Liver (tissue), 8 donors: ENCODE measurements at regions not wholly inside any gene's neighbourhood (a gene's known extent, or its start where the extent isn't known, plus 50 kb on each side); places are given as distances from the start of the nearest gene placed in this dataset.

Source experiments
- DNase-seq: peaks from one replicate; pipeline ENCODE4 v3.0.0-alpha.2; 2017; ENCODE audit warnings: low spot score
- H3K27ac ChIP-seq, 2 donors: one replicate each; pipeline ENCODE4 v1.7.0; 2013; ENCODE audit warnings: inconsistent platforms in 2 of 2, low read length in 2 of 2, control low read depth in 1 of 2, low read depth in 1 of 2, mild to moderate bottlenecking in 1 of 2
- H3K27me3 ChIP-seq, 4 donors: one replicate each; pipeline versions ENCODE4 v1.6.1 to v1.7.0; 2013; ENCODE audit warnings: low read length in 3 of 4, inconsistent platforms in 1 of 4, mild to moderate bottlenecking in 1 of 4, moderate library complexity in 1 of 4; ENCODE audit not compliant: control insufficient read depth in 4 of 4, insufficient read depth in 4 of 4
- H3K36me3 ChIP-seq, 4 donors: one replicate each; pipeline versions ENCODE4 v1.6.1 to v1.7.0; 2013; ENCODE audit warnings: low read length in 3 of 4, mild to moderate bottlenecking in 3 of 4, low read depth in 1 of 4, moderate library complexity in 1 of 4; ENCODE audit not compliant: control insufficient read depth in 4 of 4, insufficient read depth in 3 of 4
- H3K4me1 ChIP-seq, 4 donors: one replicate each; pipeline versions ENCODE4 v1.6.1 to v1.7.0; 2013; ENCODE audit warnings: low read length in 3 of 4, mild to moderate bottlenecking in 3 of 4, moderate library complexity in 1 of 4; ENCODE audit not compliant: control insufficient read depth in 4 of 4, insufficient read depth in 4 of 4
- H3K4me3 ChIP-seq, 3 donors: one replicate each; pipeline versions ENCODE4 v1.6.1 to v1.7.0; 2013; ENCODE audit warnings: low read length in 3 of 3, control low read depth in 1 of 3, low read depth in 1 of 3, mild to moderate bottlenecking in 1 of 3
- H3K9ac ChIP-seq, 2 donors: one replicate each; pipeline ENCODE4 v1.7.0; 2013; ENCODE audit warnings: low read length in 2 of 2, mild to moderate bottlenecking in 2 of 2, moderate library complexity in 2 of 2, control low read depth in 1 of 2, low read depth in 1 of 2
- H3K9me3 ChIP-seq, 4 donors: one replicate each; pipeline versions ENCODE4 v1.6.1 to v1.7.0; 2013; ENCODE audit warnings: low read length in 3 of 4; ENCODE audit not compliant: control insufficient read depth in 4 of 4
- EGR1 ChIP-seq, 2 donors: IDR thresholded peaks; 2 replicates each; pipeline ENCODE4 v1.6.1; 2016 to 2018; ENCODE audit warnings: antibody characterized with exemption in 2 of 2, low read depth in 2 of 2
- FOXA2 ChIP-seq: IDR thresholded peaks from 2 replicates; pipeline ENCODE4 v1.6.1; 2016; ENCODE audit warnings: antibody characterized with exemption
- GABPA ChIP-seq, 2 donors: IDR thresholded peaks in 1 of 2; conservative IDR thresholded peaks in 1 of 2; 2 replicates each; pipeline ENCODE4 v1.6.1; 2016; ENCODE audit warnings: antibody characterized with exemption in 2 of 2, mild to moderate bottlenecking in 1 of 2, moderate library complexity in 1 of 2
- HNF4A ChIP-seq, 2 donors: conservative IDR thresholded peaks; 2 replicates each; pipeline ENCODE4 v1.6.1; 2016; ENCODE audit warnings: antibody characterized with exemption in 2 of 2, mild to moderate bottlenecking in 2 of 2
- HNF4G ChIP-seq: IDR thresholded peaks from 2 replicates; pipeline ENCODE4 v1.6.1; 2016; ENCODE audit warnings: antibody characterized with exemption
- JUND ChIP-seq, 2 donors: IDR thresholded peaks; 2 replicates each; pipeline ENCODE4 v1.6.1; 2016; ENCODE audit warnings: antibody characterized with exemption in 2 of 2
- NR2F2 ChIP-seq: IDR thresholded peaks from 2 replicates; pipeline ENCODE4 v1.6.1; 2016; ENCODE audit warnings: antibody characterized with exemption
- RAD21 ChIP-seq, 2 donors: IDR thresholded peaks; 2 replicates each; pipeline ENCODE4 v1.6.1; 2016; ENCODE audit warnings: antibody characterized with exemption in 2 of 2, mild to moderate bottlenecking in 2 of 2
- RXRA ChIP-seq, 2 donors: IDR thresholded peaks; 2 replicates each; pipeline ENCODE4 v1.6.1; 2017 to 2018; ENCODE audit warnings: antibody characterized with exemption in 2 of 2, mild to moderate bottlenecking in 1 of 2
- TAF1 ChIP-seq: conservative IDR thresholded peaks from 2 replicates; pipeline ENCODE4 v1.6.1; 2016; ENCODE audit warnings: antibody characterized with exemption, mild to moderate bottlenecking
- YY1 ChIP-seq: IDR thresholded peaks from 2 replicates; pipeline ENCODE4 v1.6.1; 2016; ENCODE audit warnings: antibody characterized with exemption, mild to moderate bottlenecking
- WGBS: extraction: QIAGEN DNeasy Blood & Tissue Kit; methylation state at CpG from one replicate; pipeline ENCODE4 v1.1.7; 2013; 5-methylcytosine and 5-hydroxymethylcytosine counted together
- TF ChIP-seq, protein P1 (sequence below): IDR thresholded peaks from 2 replicates; pipeline ENCODE4 v1.6.1; 2016; ENCODE audit warnings: antibody characterized with exemption
- TF ChIP-seq, protein P2 (sequence below): fragments of 150-350 bp; IDR thresholded peaks from 2 replicates; pipeline ENCODE4 v1.5.1; 2017; ENCODE audit warnings: improper control_type of control experiment, low read depth, low read length; ENCODE audit not compliant: missing input control
- TF ChIP-seq, protein P3 (sequence below): IDR thresholded peaks from 2 replicates; pipeline ENCODE4 v1.6.1; 2016; ENCODE audit warnings: antibody characterized with exemption, mild to moderate bottlenecking
- TF ChIP-seq, protein P4 (sequence below): IDR thresholded peaks from 2 replicates; pipeline ENCODE4 v1.6.1; 2016; ENCODE audit warnings: antibody characterized with exemption
- TF ChIP-seq, protein P5 (sequence below): IDR thresholded peaks from 2 replicates; pipeline ENCODE4 v1.6.1; 2016; ENCODE audit warnings: antibody characterized with exemption
- donor health status: healthy.
- donor health status: healthy.
- donor health status: healthy.
- donor health status: healthy.
- donor health status: healthy.

DNA sequence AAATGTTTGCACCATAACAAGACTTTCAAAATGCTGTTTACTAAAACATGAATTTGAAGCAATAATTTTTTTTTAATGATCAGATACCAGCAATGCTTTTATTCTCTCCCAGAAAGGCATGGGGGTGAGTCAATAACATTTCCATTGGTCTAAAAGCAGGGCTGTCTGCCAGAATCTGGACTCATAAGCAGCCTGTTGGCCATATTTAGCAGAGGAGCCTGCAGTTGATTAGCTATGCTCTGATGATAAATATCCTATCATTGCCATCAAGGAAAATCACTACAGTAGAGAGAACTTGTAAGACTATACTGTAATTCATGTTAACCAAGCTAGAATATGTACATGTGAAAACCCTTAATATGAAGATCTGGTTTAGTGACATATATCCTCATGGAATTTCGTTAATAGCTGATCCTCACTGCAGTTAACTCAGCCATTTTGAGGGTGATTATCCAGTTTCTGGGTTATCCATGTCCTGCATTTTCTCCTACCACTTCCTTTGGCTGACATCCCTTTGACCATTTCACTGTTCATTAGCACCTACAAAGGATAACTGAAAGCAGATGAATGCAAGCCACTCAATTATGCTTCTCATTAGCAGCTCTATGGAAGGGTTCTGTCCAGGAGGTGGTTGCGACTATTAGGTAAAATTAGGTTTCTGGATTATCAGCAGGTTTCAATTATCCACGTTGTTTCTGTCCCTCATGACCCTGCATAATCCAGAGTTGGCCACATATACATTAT is 72.9 kb upstream of the DIAPH2 start:
- Histone ChIP-seq H3K9me3 (no peaks in the 10 kb centered on the region), H3K9ac (no peak overlapping the region), H3K36me3 (no peaks in the 10 kb centered on the region), H3K4me3 (no peak overlapping the region), H3K27ac (no peak overlapping the region), H3K27me3 (no peaks in the 10 kb centered on the region), H3K4me1 (no peaks in the 10 kb centered on the region)
- TF ChIP-seq GABPA (IDR thresholded peaks at IDR 0.05 in 1 of 2, conservative IDR thresholded peaks at IDR 0.05 in 1 of 2) (no peak), YY1 (no peak), HNF4A (conservative IDR thresholded peaks at IDR 0.05) (no peak), NR2F2 (no peak), EGR1 (IDR thresholded peaks at IDR 0.05; ENCODE audit: low read depth in 2 of 2) (no peak), FOXA2 (no peak), HNF4G (no peak), JUND (IDR thresholded peaks at IDR 0.05) (no peak), TAF1 (no peak)
- TF ChIP-seq, protein P1, sequence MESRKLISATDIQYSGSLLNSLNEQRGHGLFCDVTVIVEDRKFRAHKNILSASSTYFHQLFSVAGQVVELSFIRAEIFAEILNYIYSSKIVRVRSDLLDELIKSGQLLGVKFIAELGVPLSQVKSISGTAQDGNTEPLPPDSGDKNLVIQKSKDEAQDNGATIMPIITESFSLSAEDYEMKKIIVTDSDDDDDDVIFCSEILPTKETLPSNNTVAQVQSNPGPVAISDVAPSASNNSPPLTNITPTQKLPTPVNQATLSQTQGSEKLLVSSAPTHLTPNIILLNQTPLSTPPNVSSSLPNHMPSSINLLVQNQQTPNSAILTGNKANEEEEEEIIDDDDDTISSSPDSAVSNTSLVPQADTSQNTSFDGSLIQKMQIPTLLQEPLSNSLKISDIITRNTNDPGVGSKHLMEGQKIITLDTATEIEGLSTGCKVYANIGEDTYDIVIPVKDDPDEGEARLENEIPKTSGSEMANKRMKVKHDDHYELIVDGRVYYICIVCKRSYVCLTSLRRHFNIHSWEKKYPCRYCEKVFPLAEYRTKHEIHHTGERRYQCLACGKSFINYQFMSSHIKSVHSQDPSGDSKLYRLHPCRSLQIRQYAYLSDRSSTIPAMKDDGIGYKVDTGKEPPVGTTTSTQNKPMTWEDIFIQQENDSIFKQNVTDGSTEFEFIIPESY, result no peak
- TF ChIP-seq, protein P2, sequence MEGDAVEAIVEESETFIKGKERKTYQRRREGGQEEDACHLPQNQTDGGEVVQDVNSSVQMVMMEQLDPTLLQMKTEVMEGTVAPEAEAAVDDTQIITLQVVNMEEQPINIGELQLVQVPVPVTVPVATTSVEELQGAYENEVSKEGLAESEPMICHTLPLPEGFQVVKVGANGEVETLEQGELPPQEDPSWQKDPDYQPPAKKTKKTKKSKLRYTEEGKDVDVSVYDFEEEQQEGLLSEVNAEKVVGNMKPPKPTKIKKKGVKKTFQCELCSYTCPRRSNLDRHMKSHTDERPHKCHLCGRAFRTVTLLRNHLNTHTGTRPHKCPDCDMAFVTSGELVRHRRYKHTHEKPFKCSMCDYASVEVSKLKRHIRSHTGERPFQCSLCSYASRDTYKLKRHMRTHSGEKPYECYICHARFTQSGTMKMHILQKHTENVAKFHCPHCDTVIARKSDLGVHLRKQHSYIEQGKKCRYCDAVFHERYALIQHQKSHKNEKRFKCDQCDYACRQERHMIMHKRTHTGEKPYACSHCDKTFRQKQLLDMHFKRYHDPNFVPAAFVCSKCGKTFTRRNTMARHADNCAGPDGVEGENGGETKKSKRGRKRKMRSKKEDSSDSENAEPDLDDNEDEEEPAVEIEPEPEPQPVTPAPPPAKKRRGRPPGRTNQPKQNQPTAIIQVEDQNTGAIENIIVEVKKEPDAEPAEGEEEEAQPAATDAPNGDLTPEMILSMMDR, result no peak
- TF ChIP-seq, protein P3, sequence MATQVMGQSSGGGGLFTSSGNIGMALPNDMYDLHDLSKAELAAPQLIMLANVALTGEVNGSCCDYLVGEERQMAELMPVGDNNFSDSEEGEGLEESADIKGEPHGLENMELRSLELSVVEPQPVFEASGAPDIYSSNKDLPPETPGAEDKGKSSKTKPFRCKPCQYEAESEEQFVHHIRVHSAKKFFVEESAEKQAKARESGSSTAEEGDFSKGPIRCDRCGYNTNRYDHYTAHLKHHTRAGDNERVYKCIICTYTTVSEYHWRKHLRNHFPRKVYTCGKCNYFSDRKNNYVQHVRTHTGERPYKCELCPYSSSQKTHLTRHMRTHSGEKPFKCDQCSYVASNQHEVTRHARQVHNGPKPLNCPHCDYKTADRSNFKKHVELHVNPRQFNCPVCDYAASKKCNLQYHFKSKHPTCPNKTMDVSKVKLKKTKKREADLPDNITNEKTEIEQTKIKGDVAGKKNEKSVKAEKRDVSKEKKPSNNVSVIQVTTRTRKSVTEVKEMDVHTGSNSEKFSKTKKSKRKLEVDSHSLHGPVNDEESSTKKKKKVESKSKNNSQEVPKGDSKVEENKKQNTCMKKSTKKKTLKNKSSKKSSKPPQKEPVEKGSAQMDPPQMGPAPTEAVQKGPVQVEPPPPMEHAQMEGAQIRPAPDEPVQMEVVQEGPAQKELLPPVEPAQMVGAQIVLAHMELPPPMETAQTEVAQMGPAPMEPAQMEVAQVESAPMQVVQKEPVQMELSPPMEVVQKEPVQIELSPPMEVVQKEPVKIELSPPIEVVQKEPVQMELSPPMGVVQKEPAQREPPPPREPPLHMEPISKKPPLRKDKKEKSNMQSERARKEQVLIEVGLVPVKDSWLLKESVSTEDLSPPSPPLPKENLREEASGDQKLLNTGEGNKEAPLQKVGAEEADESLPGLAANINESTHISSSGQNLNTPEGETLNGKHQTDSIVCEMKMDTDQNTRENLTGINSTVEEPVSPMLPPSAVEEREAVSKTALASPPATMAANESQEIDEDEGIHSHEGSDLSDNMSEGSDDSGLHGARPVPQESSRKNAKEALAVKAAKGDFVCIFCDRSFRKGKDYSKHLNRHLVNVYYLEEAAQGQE, result no peak
- TF ChIP-seq, protein P4, sequence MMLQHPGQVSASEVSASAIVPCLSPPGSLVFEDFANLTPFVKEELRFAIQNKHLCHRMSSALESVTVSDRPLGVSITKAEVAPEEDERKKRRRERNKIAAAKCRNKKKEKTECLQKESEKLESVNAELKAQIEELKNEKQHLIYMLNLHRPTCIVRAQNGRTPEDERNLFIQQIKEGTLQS, result no peak
- TF ChIP-seq, protein P5, sequence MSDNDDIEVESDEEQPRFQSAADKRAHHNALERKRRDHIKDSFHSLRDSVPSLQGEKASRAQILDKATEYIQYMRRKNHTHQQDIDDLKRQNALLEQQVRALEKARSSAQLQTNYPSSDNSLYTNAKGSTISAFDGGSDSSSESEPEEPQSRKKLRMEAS, result no peak
- WGBS, result 61% methylated on average over 3 of the region's 3 CpGs
- no peak for DNase-seq

DNA sequence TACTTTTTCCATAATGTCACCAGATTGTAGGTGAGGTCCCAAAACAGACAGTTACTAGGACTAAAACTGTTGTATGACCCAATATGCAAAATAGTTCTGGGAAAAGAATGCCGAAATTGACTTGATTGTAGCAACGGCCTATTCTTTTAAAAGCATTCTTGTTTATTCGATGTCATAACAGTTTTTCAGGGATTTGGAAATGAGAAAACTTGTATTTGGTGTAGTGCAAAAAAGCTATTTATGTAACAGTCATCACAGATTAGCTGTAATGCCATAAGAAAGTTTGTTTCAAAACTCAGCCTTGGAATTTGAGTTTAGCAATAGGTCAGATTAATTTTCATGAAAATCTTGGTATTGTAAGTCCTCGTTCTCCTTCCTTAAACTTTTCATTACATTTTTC is 69.2 kb upstream of the DIAPH2 start:
- no peak for DNase-seq
- no peak overlapping the region for H3K27ac ChIP-seq
- H3K9me3 ChIP-seq, result no peaks in the 10 kb centered on the region
- no peaks in the 10 kb centered on the region for H3K4me1 ChIP-seq
- H3K4me3 ChIP-seq, result no peak overlapping the region
- no peaks in the 10 kb centered on the region for H3K36me3 ChIP-seq
- H3K9ac ChIP-seq, result no peak overlapping the region
- no peaks in the 10 kb centered on the region for H3K27me3 ChIP-seq
- WGBS, result 80% methylated on average over 4 of the region's 4 CpGs
- TF ChIP-seq RAD21 (IDR thresholded peaks at IDR 0.05) (no peak), RXRA (IDR thresholded peaks at IDR 0.05) (no peak), HNF4A (conservative IDR thresholded peaks at IDR 0.05) (no peak), TAF1 (no peak), NR2F2 (no peak)
- TF ChIP-seq, protein P3, result no peak
- TF ChIP-seq, protein P2, result no peak
